Esophagus squamous epithelium (tissue), 5 donors: ENCODE measurements at regions not wholly inside any gene's neighbourhood (a gene's known extent, or its start where the extent isn't known, plus 50 kb on each side); places are given as distances from the start of the nearest gene placed in this dataset.

Experiments used
- DNase-seq: peaks from one replicate; lab custom pipeline; 2025; lab: John Stamatoyannopoulos, UW
- H3K27ac ChIP-seq, 4 donors: fragments of 200-600 bp; sonication (generic); one replicate each; pipeline ENCODE4 v1.5.1; 2016 to 2019; ENCODE audit warnings: mild to moderate bottlenecking in 1 of 4
- H3K27me3 ChIP-seq, 4 donors: fragments of 200-600 bp; sonication (generic); 1 replicate in 3 of 4; 2 replicates in 1 of 4; pipeline versions ENCODE4 v1.5.1 to v1.6.0; 2017 to 2021; ENCODE audit warnings: antibody characterized with exemption in 1 of 4
- H3K36me3 ChIP-seq, 3 donors: fragments of 200-600 bp; sonication (generic); one replicate each; pipeline ENCODE4 v1.5.1; 2016 to 2019
- H3K4me1 ChIP-seq, 3 donors: fragments of 200-600 bp; sonication (generic); one replicate each; pipeline ENCODE4 v1.5.1; 2017 to 2019
- H3K4me3 ChIP-seq, 4 donors: fragments of 200-600 bp; sonication (generic); 1 replicate in 3 of 4; 2 replicates in 1 of 4; pipeline ENCODE4 v1.5.1; 2016 to 2019; ENCODE audit warnings: mild to moderate bottlenecking in 2 of 4, moderate library complexity in 1 of 4
- H3K9me3 ChIP-seq, 3 donors: fragments of 200-600 bp; sonication (generic); one replicate each; pipeline ENCODE4 v1.5.1; 2016 to 2019
- POLR2A ChIP-seq, 4 donors: fragments of 450-650 bp; IDR thresholded peaks; one replicate each; pipeline ENCODE4 v1.6.1; 2017; ENCODE audit warnings: antibody characterized with exemption in 4 of 4, mild to moderate bottlenecking in 4 of 4, moderate library complexity in 3 of 4
- WGBS, 2 donors: methylation state at CpG; one replicate each; pipeline ENCODE4 v1.1.5; 2018; 5-methylcytosine and 5-hydroxymethylcytosine counted together
- intact Hi-C: fragments of 100-400 bp; cut with DNase I; formaldehyde crosslinking; loops from one replicate; pipeline ENCODE4 v1.15.0; 2022
- TF ChIP-seq, protein P1 (sequence below), 6 experiments: fragments of 450-650 bp in 4 of 6; fragments of 200-600 bp in 2 of 6; sonication (generic) in 2 of 6; IDR thresholded peaks; one replicate each; pipeline ENCODE4 v1.5.1; 2016 to 2019; ENCODE audit warnings: antibody characterized with exemption in 6 of 6, mild to moderate bottlenecking in 4 of 6, moderate library complexity in 4 of 6
- donor health status: DM: yes; HTN: yes; CAD: no.

DNA sequence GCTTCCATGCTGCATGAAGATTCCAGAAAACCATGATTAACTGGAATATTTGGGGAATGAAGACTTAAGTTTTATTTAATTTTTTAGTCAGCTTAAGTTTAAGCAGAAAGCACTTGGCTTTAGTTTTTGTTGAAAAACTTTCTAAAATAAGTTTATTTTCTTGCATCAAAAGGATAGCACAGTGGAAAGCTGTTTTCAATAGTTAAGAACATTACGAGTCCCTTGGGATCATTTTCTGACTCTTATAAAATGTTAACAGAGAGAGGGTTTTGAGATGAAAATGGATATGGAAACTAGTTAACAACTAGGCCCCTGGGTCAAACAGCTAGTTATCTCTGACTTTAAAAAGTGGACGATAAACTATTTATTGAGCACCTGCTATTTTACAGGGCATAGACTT is 181.9 kb upstream of the SLC38A2 start:
- Histone ChIP-seq H3K9me3 (no peaks in the 10 kb centered on the region), H3K36me3 (no peaks in the 10 kb centered on the region), H3K4me1 (peaks cover 15 to 86% (median 26%) of the 10 kb centered on the region in 3 donors), H3K4me3 (no peak overlapping the region), H3K27ac (peak overlapping the region in 3 of 4 donors; percentile 25 to 80 (median 78)), H3K27me3 (no peaks in the 10 kb centered on the region)
- no peak for TF ChIP-seq POLR2A (IDR thresholded peaks at IDR 0.05)
- TF ChIP-seq, protein P1, sequence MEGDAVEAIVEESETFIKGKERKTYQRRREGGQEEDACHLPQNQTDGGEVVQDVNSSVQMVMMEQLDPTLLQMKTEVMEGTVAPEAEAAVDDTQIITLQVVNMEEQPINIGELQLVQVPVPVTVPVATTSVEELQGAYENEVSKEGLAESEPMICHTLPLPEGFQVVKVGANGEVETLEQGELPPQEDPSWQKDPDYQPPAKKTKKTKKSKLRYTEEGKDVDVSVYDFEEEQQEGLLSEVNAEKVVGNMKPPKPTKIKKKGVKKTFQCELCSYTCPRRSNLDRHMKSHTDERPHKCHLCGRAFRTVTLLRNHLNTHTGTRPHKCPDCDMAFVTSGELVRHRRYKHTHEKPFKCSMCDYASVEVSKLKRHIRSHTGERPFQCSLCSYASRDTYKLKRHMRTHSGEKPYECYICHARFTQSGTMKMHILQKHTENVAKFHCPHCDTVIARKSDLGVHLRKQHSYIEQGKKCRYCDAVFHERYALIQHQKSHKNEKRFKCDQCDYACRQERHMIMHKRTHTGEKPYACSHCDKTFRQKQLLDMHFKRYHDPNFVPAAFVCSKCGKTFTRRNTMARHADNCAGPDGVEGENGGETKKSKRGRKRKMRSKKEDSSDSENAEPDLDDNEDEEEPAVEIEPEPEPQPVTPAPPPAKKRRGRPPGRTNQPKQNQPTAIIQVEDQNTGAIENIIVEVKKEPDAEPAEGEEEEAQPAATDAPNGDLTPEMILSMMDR (IDR thresholded peaks at IDR 0.05), result no peak
- no peak for DNase-seq
- WGBS, 2 donors, result 73 to 84% methylated on average over 2 of the region's 2 CpGs
- intact Hi-C loops, result no loop called here

DNA sequence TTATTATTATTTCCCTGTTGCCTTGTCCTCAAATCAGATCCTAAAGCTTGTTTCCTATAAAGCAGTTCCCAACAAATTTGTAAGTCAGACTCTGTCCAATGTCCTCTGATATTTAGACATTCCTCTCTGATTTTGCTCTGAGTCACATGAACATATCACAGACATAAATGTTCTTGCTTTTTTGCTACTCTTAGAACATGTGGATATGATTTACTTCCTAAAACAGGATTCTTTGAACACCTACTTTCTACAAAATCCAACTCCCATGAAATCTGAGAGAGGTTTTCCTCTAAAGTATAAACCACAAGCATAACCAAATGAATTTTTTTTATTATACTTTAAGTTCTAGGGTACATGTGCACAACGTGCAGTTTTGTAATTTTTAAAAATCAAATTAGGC is 181.3 kb upstream of the SLC38A2 start:
- intact Hi-C loops, result no loop called here
- peak overlapping the region in 3 of 4 donors; percentile 25 to 78 (median 36) for H3K27ac ChIP-seq
- peaks cover 17 to 86% (median 31%) of the 10 kb centered on the region in 3 donors for H3K4me1 ChIP-seq
- no peak for DNase-seq
- H3K36me3 ChIP-seq, result no peaks in the 10 kb centered on the region
- H3K9me3 ChIP-seq, result no peaks in the 10 kb centered on the region
- 69 to 89% methylated on average over 1 of the region's 1 CpG for WGBS, 2 donors
- TF ChIP-seq POLR2A (IDR thresholded peaks at IDR 0.05), result no peak
- TF ChIP-seq, protein P1 (IDR thresholded peaks at IDR 0.05), result no peak
- H3K27me3 ChIP-seq, result no peaks in the 10 kb centered on the region
- H3K4me3 ChIP-seq, result no peak overlapping the region

DNA sequence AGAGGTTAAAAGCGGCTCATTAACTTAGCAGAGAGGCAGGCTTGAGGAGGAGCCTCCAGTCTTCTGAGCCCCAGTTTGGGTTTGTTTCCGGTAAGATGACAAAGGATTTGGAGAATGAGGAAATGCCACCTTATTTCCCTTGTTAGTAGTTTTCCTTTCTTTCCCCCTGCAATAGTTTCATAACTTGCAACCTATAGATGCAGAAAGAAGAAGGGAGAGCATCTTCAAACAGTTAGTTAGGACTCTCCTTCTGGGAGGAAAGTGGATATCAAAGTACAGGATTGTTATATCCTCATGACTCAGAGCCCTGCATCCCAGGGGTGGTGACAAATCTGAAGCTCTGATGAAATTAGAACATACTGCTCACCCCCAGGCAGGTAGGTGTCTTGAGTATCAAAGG is 180.7 kb upstream of the SLC38A2 start:
- Histone ChIP-seq H3K4me3 (no peak overlapping the region), H3K4me1 (peaks cover 10 to 86% (median 38%) of the 10 kb centered on the region in 3 donors), H3K27me3 (no peaks in the 10 kb centered on the region), H3K36me3 (no peaks in the 10 kb centered on the region), H3K9me3 (no peaks in the 10 kb centered on the region), H3K27ac (peak overlapping the region in 1 of 4 donors; percentile 78)
- 69 to 76% methylated on average over 2 of the region's 2 CpGs for WGBS, 2 donors
- intact Hi-C loops, result no loop called here
- no peak for DNase-seq
- TF ChIP-seq, protein P1 (IDR thresholded peaks at IDR 0.05), result no peak
- no peak for TF ChIP-seq POLR2A (IDR thresholded peaks at IDR 0.05)

DNA sequence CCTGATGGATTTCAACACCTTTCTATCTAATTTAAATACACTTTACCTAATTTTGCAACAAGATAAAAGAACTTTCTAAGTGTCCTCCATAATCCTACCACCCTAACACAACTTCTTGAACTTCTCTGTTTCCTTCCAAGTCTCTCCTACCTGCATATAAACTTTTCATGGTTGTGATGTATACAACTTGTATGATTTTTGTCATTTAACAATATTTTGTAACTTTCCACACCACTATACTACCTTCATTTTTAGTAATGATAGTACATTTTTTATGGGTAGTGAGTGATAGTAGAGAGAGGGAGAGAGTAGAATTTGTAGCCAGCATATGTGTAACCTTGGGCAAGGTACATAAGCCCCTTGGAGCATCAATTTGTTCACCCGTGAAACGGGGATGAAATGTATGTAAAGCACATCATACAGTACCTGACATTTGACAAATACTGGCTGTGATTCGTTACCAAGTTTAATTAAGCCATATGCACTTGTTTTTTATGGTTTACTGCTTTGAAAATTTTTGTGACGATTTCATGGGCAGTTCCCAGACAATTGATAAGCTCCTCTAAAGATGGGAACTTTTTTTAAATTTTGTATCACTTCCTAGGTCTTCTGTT is 177.8 kb upstream of the SLC38A2 start:
- WGBS, 2 donors, result 91 to 94% methylated on average over 4 of the region's 4 CpGs
- peaks cover 16 to 77% (median 32%) of the 10 kb centered on the region in 3 donors for H3K4me1 ChIP-seq
- intact Hi-C loops, result no loop called here

DNA sequence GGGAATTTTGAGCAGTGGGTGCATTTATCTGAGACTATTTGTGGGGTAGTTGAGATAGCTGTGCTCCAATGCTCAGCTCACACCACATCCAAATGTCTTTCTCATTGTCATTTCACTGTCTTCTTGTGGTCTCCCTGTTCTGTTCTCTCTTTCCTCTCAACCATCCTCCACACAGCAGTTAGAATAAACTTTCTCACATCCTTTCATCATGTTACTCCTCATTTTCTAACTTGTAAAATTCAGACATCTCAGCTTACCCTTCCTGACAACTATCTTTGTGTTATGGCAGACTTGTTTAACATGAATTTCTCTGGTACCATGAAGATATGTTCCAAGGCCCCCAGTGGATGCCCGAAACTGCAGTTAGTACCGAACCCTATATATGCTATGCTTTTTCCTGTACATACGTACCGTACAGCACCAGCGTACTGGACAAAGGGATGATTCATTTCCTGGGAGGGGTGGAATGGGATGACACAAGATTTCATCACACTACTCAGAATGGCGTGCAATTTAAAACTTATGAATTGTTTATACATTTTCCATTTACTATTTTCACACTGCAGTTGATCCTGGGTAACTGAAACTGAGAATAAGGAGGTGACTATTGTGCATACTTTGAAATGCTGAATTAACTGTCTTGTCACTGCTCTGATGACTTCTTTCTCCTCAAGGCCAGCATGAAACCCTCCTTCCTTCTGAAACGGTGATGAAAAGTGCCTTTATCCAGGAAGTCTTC is 177.1 kb upstream of the SLC38A2 start:
- Histone ChIP-seq H3K27me3 (no peaks in the 10 kb centered on the region), H3K4me3 (no peak overlapping the region), H3K9me3 (peaks cover 0 to 8% (median 0%) of the 10 kb centered on the region in 3 donors), H3K36me3 (no peaks in the 10 kb centered on the region), H3K27ac (peak overlapping the region; percentile 58 to 81 (median 76)), H3K4me1 (peaks cover 16 to 70% (median 26%) of the 10 kb centered on the region in 3 donors)
- intact Hi-C loops, result no loop called here
- DNase-seq, result no peak
- TF ChIP-seq, protein P1 (IDR thresholded peaks at IDR 0.05), result no peak
- no peak for TF ChIP-seq POLR2A (IDR thresholded peaks at IDR 0.05)
- WGBS, 2 donors, result 26 to 49% methylated on average over 7 of the region's 7 CpGs

More for the DNA sequence above, 177.8 kb upstream of the SLC38A2 start:
- Histone ChIP-seq H3K4me3 (no peak overlapping the region), H3K27ac (peak overlapping the region; percentile 58 to 81 (median 76)), H3K36me3 (no peaks in the 10 kb centered on the region), H3K9me3 (peaks cover 0 to 4% (median 0%) of the 10 kb centered on the region in 3 donors), H3K27me3 (no peaks in the 10 kb centered on the region)
- no peak for TF ChIP-seq POLR2A (IDR thresholded peaks at IDR 0.05)
- DNase-seq, result no peak
